Aorta (tissue), 5 donors: ENCODE measurements at regions not wholly inside any gene's neighbourhood (a gene's known extent, or its start where the extent isn't known, plus 50 kb on each side); places are given as distances from the start of the nearest gene placed in this dataset.
A peak's percentile ranks its signal among the peaks of the same experiment; 100 is the strongest.

ENCODE experiments used
- ATAC-seq: fragments of 200-7000 bp; cut with Tn5 transposase; one replicate; pipeline ENCODE4 v1.9.1; 2022; ENCODE audit warnings: moderate library complexity; ENCODE audit not compliant: low FRiP score
- DNase-seq, 2 donors: peaks; one replicate each; pipeline ENCODE4 v3.0.0-alpha.2; 2020
- H3K27ac ChIP-seq, 2 donors: one replicate each; pipeline ENCODE4 v1.5.1; 2013; ENCODE audit warnings: low read length in 2 of 2, mild to moderate bottlenecking in 2 of 2, moderate library complexity in 2 of 2, control low read depth in 1 of 2, inconsistent platforms in 1 of 2, low read depth in 1 of 2
- H3K27me3 ChIP-seq, 2 donors: one replicate each; pipeline ENCODE4 v1.6.1; 2013; ENCODE audit warnings: control low read depth in 1 of 2, low read length in 1 of 2, mild to moderate bottlenecking in 1 of 2, moderate library complexity in 1 of 2; ENCODE audit not compliant: insufficient read depth in 2 of 2, control insufficient read depth in 1 of 2
- H3K36me3 ChIP-seq, 2 donors: one replicate each; pipeline ENCODE4 v1.6.1; 2013; ENCODE audit warnings: control low read depth in 1 of 2, low read length in 1 of 2, mild to moderate bottlenecking in 1 of 2; ENCODE audit not compliant: insufficient read depth in 2 of 2, control insufficient read depth in 1 of 2
- H3K4me1 ChIP-seq, 2 donors: one replicate each; pipeline ENCODE4 v1.6.1; 2013; ENCODE audit warnings: low read length in 2 of 2, control low read depth in 1 of 2, mild to moderate bottlenecking in 1 of 2, moderate library complexity in 1 of 2; ENCODE audit not compliant: insufficient read depth in 2 of 2, control insufficient read depth in 1 of 2
- H3K4me3 ChIP-seq, 2 donors: one replicate each; pipeline ENCODE4 v1.5.1; 2013; ENCODE audit warnings: low read length in 2 of 2, control low read depth in 1 of 2, mild to moderate bottlenecking in 1 of 2
- H3K9me3 ChIP-seq: one replicate; pipeline ENCODE4 v1.6.1; 2013; ENCODE audit warnings: mild to moderate bottlenecking, low read length; ENCODE audit not compliant: control insufficient read depth
- WGBS, 2 donors: extraction: QIAGEN DNeasy Blood & Tissue Kit; methylation state at CpG; one replicate each; pipeline ENCODE4 v1.1.7; 2013; 5-methylcytosine and 5-hydroxymethylcytosine counted together
- intact Hi-C, 2 donors: fragments of 100-400 bp; cut with DNase I; formaldehyde crosslinking; loops; one replicate each; pipeline versions ENCODE4 v1.14.2 to v1.15.0; 2022
- donor health status: healthy with polysubstance abuse.
- donor health status: Bipolar disorder and iron deficiency.
- donor health status: DM: no; HTN: no; CAD: no.
- donor health status: DM: no; HTN: no; CAD: no.
- donor health status: DM: yes; HTN: yes; CAD: no.

GRCh38 chr10:90975096-90975495 lies 54.2 kb upstream of the ANKRD1 start:
- Histone ChIP-seq H3K36me3 (no peaks in the 10 kb centered on the region), H3K4me3 (no peak overlapping the region), H3K9me3 (no peaks in the 10 kb centered on the region), H3K27ac (no peak overlapping the region), H3K27me3 (no peaks in the 10 kb centered on the region), H3K4me1 (no peaks in the 10 kb centered on the region)
- 85 to 88% methylated on average over 1 of the region's 1 CpG for WGBS, 2 donors
- no peak for ATAC-seq
- intact Hi-C loops: no loop called here
- DNase-seq: no peak

GRCh38 chr10:90977162-90977854 lies 56.4 kb upstream of the ANKRD1 start:
- 95% methylated on average over 3 of the region's 3 CpGs for WGBS, 2 donors
- H3K36me3 ChIP-seq: no peaks in the 10 kb centered on the region

DNA sequence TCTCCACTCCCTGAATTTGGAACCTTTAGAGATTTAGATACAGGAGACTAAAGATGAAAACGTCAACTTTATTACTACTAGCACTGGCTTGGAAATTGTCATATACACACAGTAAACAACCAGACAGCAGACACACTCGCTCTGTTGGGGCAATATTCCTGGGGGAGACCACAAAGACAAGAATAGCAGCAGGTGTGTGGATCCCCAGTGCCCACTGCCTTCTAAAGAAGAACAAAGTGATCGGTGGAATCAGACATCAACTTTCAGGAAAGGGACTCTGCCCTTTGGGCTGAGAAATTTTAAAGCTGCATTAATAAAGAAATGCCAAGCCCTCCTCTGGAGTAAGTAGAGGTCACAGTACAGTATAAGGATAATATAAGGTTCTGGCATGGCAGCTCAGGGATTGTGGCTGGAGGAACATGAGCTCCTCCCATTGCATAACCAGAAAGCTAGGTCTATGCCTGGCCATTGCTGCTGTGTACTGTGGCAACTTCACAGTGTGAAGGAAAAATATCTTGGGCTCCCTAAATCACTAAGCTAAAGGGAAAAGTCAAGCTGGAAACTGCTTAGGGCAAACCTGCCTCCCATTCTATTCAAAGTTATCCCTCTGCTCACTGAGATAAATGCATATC lies 57.1 kb upstream of the ANKRD1 start:
- Histone ChIP-seq H3K9me3 (no peaks in the 10 kb centered on the region), H3K36me3 (no peaks in the 10 kb centered on the region), H3K4me3 (no peak overlapping the region), H3K27ac (no peak overlapping the region), H3K4me1 (no peaks in the 10 kb centered on the region), H3K27me3 (no peaks in the 10 kb centered on the region)
- WGBS, 2 donors: 35 to 96% methylated on average over 3 of the region's 3 CpGs
- DNase-seq: no peak
- no peak for ATAC-seq
- intact Hi-C loops: no loop called here

More at GRCh38 chr10:90977162-90977854, 56.4 kb upstream of the ANKRD1 start:
- DNase-seq: no peak
- intact Hi-C loops: no loop called here
- ATAC-seq: no peak
- no peaks in the 10 kb centered on the region for H3K4me1 ChIP-seq
- no peak overlapping the region for H3K27ac ChIP-seq
- no peaks in the 10 kb centered on the region for H3K9me3 ChIP-seq
- H3K4me3 ChIP-seq: no peak overlapping the region
- no peaks in the 10 kb centered on the region for H3K27me3 ChIP-seq

- WGBS, 2 donors: 87 to 92% methylated on average over 10 of the region's 10 CpGs
Observed at GRCh38 chr10:90982406-90983008, 61.6 kb upstream of the ANKRD1 start.

DNA sequence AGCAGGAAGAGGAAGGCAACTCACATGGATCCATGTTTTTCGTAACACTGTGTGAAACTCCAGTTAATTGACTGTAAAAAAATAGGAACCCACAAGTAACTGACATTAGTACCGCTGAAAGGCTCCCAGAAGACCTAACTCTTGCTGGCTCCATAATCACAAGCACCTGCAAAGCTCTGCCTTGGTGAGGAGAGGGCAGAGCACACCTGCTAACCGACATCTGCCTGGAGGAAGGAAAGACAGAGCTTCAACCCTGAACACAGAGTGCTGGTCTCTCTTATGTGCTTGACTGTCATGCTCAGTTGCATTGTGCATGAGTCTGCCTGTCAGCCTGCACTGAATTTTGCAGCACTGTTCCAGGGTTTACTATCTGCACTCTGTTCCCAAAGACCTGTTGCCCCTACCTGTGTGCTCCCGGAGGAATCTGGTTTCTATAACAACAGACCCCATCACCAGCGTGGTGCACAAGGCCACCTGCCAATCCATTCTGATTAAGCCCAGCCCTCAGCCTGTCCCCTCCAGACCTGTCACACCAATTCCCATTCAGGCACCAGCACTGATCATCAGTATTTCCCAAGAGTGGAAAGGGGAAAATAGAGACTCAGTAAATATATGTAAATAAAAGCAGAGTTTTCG lies 63.1 kb upstream of the ANKRD1 start:
- no peak for DNase-seq
- H3K36me3 ChIP-seq: no peaks in the 10 kb centered on the region
- 90 to 91% methylated on average over 6 of the region's 6 CpGs for WGBS, 2 donors
- H3K4me3 ChIP-seq: no peak overlapping the region
- H3K4me1 ChIP-seq: no peaks in the 10 kb centered on the region
- no peak overlapping the region for H3K27ac ChIP-seq
- H3K9me3 ChIP-seq: no peaks in the 10 kb centered on the region
- no peak for ATAC-seq
- intact Hi-C loops: no loop called here
- H3K27me3 ChIP-seq: no peaks in the 10 kb centered on the region

More at GRCh38 chr10:90982406-90983008, 61.6 kb upstream of the ANKRD1 start:
- Histone ChIP-seq H3K4me1 (no peaks in the 10 kb centered on the region), H3K27me3 (no peaks in the 10 kb centered on the region), H3K9me3 (no peaks in the 10 kb centered on the region), H3K27ac (no peak overlapping the region), H3K4me3 (no peak overlapping the region), H3K36me3 (no peaks in the 10 kb centered on the region)
- intact Hi-C loops: no loop called here
- no peak for DNase-seq
- no peak for ATAC-seq

- H3K27ac ChIP-seq: no peak overlapping the region
- DNase-seq: no peak
- intact Hi-C loops: no loop called here
Observed at GRCh38 chr10:90984898-90985297, 64.0 kb upstream of the ANKRD1 start.

GRCh38 chr10:90985321-90985933 lies 64.5 kb upstream of the ANKRD1 start:
- Histone ChIP-seq H3K27ac (no peak overlapping the region), H3K9me3 (no peaks in the 10 kb centered on the region), H3K4me3 (no peak overlapping the region), H3K4me1 (no peaks in the 10 kb centered on the region), H3K27me3 (no peaks in the 10 kb centered on the region), H3K36me3 (no peaks in the 10 kb centered on the region)
- WGBS, 2 donors: 41 to 42% methylated on average over 3 of the region's 3 CpGs
- intact Hi-C loops: no loop called here
- ATAC-seq (no peak), DNase-seq (no peak)

More at GRCh38 chr10:90984898-90985297, 64.0 kb upstream of the ANKRD1 start:
- no peak for ATAC-seq
- Histone ChIP-seq H3K4me1 (no peaks in the 10 kb centered on the region), H3K36me3 (no peaks in the 10 kb centered on the region), H3K4me3 (no peak overlapping the region), H3K27me3 (no peaks in the 10 kb centered on the region), H3K9me3 (no peaks in the 10 kb centered on the region)
- WGBS, 2 donors: 66 to 75% methylated on average over 3 of the region's 3 CpGs

GRCh38 chr10:90986136-90986760 lies 65.4 kb upstream of the ANKRD1 start:
- H3K27ac ChIP-seq: peak overlapping the region in 1 of 2 donors; percentile 34
- no peaks in the 10 kb centered on the region for H3K27me3 ChIP-seq
- H3K36me3 ChIP-seq: no peaks in the 10 kb centered on the region
- ATAC-seq (peak; percentile 30), DNase-seq (no peak)
- no peaks in the 10 kb centered on the region for H3K4me1 ChIP-seq
- H3K9me3 ChIP-seq: no peaks in the 10 kb centered on the region
- 37 to 38% methylated on average over 2 of the region's 2 CpGs for WGBS, 2 donors
- intact Hi-C loops: no loop called here
- H3K4me3 ChIP-seq: no peak overlapping the region
